Cardiac fibroblast (primary cell): ENCODE measurements at regions not wholly inside any gene's neighbourhood (a gene's known extent, or its start where the extent isn't known, plus 50 kb on each side); places are given as distances from the start of the nearest gene placed in this dataset.
"Not testable (repeated sequence)": the region's sequence is repeated elsewhere in the genome, so short reads cannot be mapped to it uniquely, and the experiment has no call there.

Experiments used
- DNase-seq, 2 donors: peaks; one replicate each; pipeline versions ENCODE4 v3.0.0 to v3.0.0-alpha.2; 2010; ENCODE audit warnings: low read depth in 2 of 2
- H3K4me3 ChIP-seq, 2 donors: replicated peaks in 1 of 2; 1 replicate in 1 of 2; 2 replicates in 1 of 2; pipeline ENCODE4 v1.5.1; 2011; ENCODE audit warnings: low read depth in 2 of 2, low read length in 2 of 2, mild to moderate bottlenecking in 2 of 2, moderate library complexity in 1 of 2
- CTCF ChIP-seq: IDR thresholded peaks from one replicate; pipeline ENCODE4 v1.5.1; 2011; ENCODE audit warnings: low read depth, mild to moderate bottlenecking, low read length, inconsistent platforms

- no peak for TF ChIP-seq CTCF
- no peak overlapping the region for H3K4me3 ChIP-seq
- no peak for DNase-seq
Observed at GRCh38 chrY:12212394-12212793, 488.6 kb upstream of the USP9Y start.

GRCh38 chrY:12215564-12216022 is 485.4 kb upstream of the USP9Y start:
- no peak overlapping the region for H3K4me3 ChIP-seq
- no peak for TF ChIP-seq CTCF
- DNase-seq, result no peak

GRCh38 chrY:12230921-12231320 is 470.1 kb upstream of the USP9Y start:
- DNase-seq, result no peak
- no peak overlapping the region for H3K4me3 ChIP-seq
- no peak for TF ChIP-seq CTCF

GRCh38 chrY:12236399-12236798 is 464.6 kb upstream of the USP9Y start:
- DNase-seq, result no peak
- TF ChIP-seq CTCF, result no peak
- H3K4me3 ChIP-seq, result no peak overlapping the region

GRCh38 chrY:12240326-12240725 is 460.7 kb upstream of the USP9Y start:
- DNase-seq, result peak in 1 of 2 donors; percentile 0
- H3K4me3 ChIP-seq, result not testable (repeated sequence)

GRCh38 chrY:12244146-12244545 is 456.9 kb upstream of the USP9Y start:
- no peak for DNase-seq
- no peak for TF ChIP-seq CTCF
- H3K4me3 ChIP-seq, result no peak overlapping the region

- DNase-seq, result no peak
- no peak for TF ChIP-seq CTCF
- no peak overlapping the region for H3K4me3 ChIP-seq
Observed at GRCh38 chrY:12253756-12254155, 447.3 kb upstream of the USP9Y start.

GRCh38 chrY:12271162-12271561 is 429.9 kb upstream of the USP9Y start:
- no peak for TF ChIP-seq CTCF
- DNase-seq, result no peak
- no peak overlapping the region for H3K4me3 ChIP-seq
